ENCODE measurements at regions not wholly inside any gene's neighbourhood (a gene's known extent, or its start where the extent isn't known, plus 50 kb on each side); places are given as distances from the start of the nearest gene placed in this dataset.

- no peak overlapping the region for H3K27ac ChIP-seq (ENCODE audit: insufficient read depth, low read length, poor library complexity, severe bottlenecking)
- no peaks in the 10 kb centered on the region for H3K36me3 ChIP-seq (ENCODE audit: control insufficient read depth, insufficient read depth, low read length)
- DNase-seq (no peak), ATAC-seq (ENCODE audit: low read depth in 2 of 2) (no peak)
- Mint-ChIP-seq H3K36me3 (no peaks in the 10 kb centered on the region), H3K4me1 (no peaks in the 10 kb centered on the region), H3K27ac (no peak overlapping the region), H3K27me3 (no peaks in the 10 kb centered on the region), H3K4me3 (no peak overlapping the region), H3K9me3 (peaks cover 0 to 21% (median 6%) of the 10 kb centered on the region in 7 donors)
- no peak overlapping the region for H3K4me3 ChIP-seq (ENCODE audit: low read depth, low read length)
- H3K27me3 ChIP-seq (ENCODE audit: control insufficient read depth, insufficient read depth, low read length), result no peaks in the 10 kb centered on the region
- no peaks in the 10 kb centered on the region for H3K9me3 ChIP-seq (ENCODE audit: control insufficient read depth in 2 of 2, low read length in 2 of 2)
- H3K4me1 ChIP-seq (ENCODE audit: control insufficient read depth, insufficient read depth, low read length, poor library complexity, severe bottlenecking), result no peaks in the 10 kb centered on the region
Measured at GRCh38 chr20:17023036-17023435, 203.8 kb upstream of the PCSK2 start.

DNA sequence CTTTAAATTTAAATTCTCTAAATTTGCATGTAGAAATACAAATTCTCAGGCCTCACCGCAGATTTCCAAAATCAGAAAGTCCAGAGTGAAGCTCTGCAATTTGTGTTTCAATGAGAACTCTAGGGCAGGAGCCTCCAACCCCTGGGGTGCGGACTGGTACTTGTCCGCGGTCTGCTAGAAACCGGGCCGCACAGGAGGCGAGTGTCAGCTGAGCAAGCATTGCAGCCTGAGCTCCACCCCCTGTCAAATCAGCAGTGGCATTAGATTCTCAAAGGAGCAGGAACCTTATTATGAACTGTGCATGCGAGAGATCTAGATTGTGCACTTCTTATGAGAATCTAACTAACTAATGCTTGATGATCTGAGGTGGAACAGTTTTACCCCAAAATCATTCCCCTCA, 203.0 kb upstream of the PCSK2 start:
- Mint-ChIP-seq H3K36me3 (no peaks in the 10 kb centered on the region), H3K4me1 (no peaks in the 10 kb centered on the region), H3K27ac (no peak overlapping the region), H3K27me3 (no peaks in the 10 kb centered on the region), H3K9me3 (peaks cover 0 to 25% (median 6%) of the 10 kb centered on the region in 7 donors), H3K4me3 (no peak overlapping the region)
- H3K27ac ChIP-seq (ENCODE audit: insufficient read depth, low read length, poor library complexity, severe bottlenecking), result no peak overlapping the region
- H3K36me3 ChIP-seq (ENCODE audit: control insufficient read depth, insufficient read depth, low read length), result no peaks in the 10 kb centered on the region
- no peaks in the 10 kb centered on the region for H3K4me1 ChIP-seq (ENCODE audit: control insufficient read depth, insufficient read depth, low read length, poor library complexity, severe bottlenecking)
- no peak overlapping the region for H3K4me3 ChIP-seq (ENCODE audit: low read depth, low read length)
- ATAC-seq (ENCODE audit: low read depth in 2 of 2) (no peak), DNase-seq (no peak)
- H3K27me3 ChIP-seq (ENCODE audit: control insufficient read depth, insufficient read depth, low read length), result no peaks in the 10 kb centered on the region
- peaks cover 0 to 3% of the 10 kb centered on the region in 2 experiments for H3K9me3 ChIP-seq (ENCODE audit: control insufficient read depth in 2 of 2, low read length in 2 of 2)

DNA sequence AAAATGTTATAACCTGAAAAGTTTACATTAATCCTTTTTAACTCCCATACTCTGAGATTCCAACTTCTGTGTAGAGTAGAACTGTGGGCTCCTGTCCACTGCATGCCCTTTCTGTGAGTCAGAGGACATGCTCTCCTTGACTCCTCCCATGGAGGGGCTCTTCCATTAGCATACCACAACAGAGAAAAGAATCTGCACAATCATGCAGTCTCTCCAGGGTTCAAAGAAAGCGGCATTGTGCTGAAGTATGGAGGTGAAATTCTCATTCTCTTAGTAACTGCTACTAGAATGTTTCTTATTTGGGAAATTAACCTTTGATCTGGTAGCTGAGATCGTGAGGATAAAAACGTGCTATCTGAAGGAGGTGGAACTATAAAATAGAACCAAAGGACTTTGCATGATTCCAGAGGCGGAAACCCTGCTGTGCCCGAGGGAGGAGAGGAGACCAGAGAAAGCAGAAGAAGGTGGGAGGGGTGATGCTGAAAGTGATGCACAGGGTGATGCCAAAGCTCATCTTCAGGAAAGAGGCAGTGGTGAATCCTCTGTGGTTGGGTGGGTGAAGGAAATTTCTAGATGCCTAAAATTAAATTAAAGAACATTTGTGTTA, 202.2 kb upstream of the PCSK2 start:
- Mint-ChIP-seq H3K27me3 (no peaks in the 10 kb centered on the region), H3K36me3 (no peaks in the 10 kb centered on the region), H3K4me1 (no peaks in the 10 kb centered on the region), H3K4me3 (no peak overlapping the region), H3K9me3 (peaks cover 0 to 27% (median 9%) of the 10 kb centered on the region in 7 donors), H3K27ac (no peak overlapping the region)
- Histone ChIP-seq H3K27me3 (ENCODE audit: control insufficient read depth, insufficient read depth, low read length) (no peaks in the 10 kb centered on the region), H3K4me3 (ENCODE audit: low read depth, low read length) (no peak overlapping the region), H3K27ac (ENCODE audit: insufficient read depth, low read length, poor library complexity, severe bottlenecking) (no peak overlapping the region), H3K4me1 (ENCODE audit: control insufficient read depth, insufficient read depth, low read length, poor library complexity, severe bottlenecking) (no peaks in the 10 kb centered on the region), H3K36me3 (ENCODE audit: control insufficient read depth, insufficient read depth, low read length) (no peaks in the 10 kb centered on the region), H3K9me3 (ENCODE audit: control insufficient read depth in 2 of 2, low read length in 2 of 2) (peaks cover 0 to 3% of the 10 kb centered on the region in 2 experiments)
- DNase-seq (no peak), ATAC-seq (ENCODE audit: low read depth in 2 of 2) (no peak)

- H3K4me3 ChIP-seq (ENCODE audit: low read depth, low read length), result no peak overlapping the region
- H3K27me3 Mint-ChIP-seq, result no peaks in the 10 kb centered on the region
- no peaks in the 10 kb centered on the region for H3K27me3 ChIP-seq (ENCODE audit: control insufficient read depth, insufficient read depth, low read length)
- H3K9me3 Mint-ChIP-seq, result peaks cover 0 to 24% (median 7%) of the 10 kb centered on the region in 7 donors
- H3K4me1 ChIP-seq (ENCODE audit: control insufficient read depth, insufficient read depth, low read length, poor library complexity, severe bottlenecking), result no peaks in the 10 kb centered on the region
- H3K9me3 ChIP-seq (ENCODE audit: control insufficient read depth in 2 of 2, low read length in 2 of 2), result peaks cover 0 to 3% of the 10 kb centered on the region in 2 experiments
- ATAC-seq (ENCODE audit: low read depth in 2 of 2) (no peak), DNase-seq (no peak)
- no peak overlapping the region for H3K27ac ChIP-seq (ENCODE audit: insufficient read depth, low read length, poor library complexity, severe bottlenecking)
- H3K27ac Mint-ChIP-seq, result no peak overlapping the region
- H3K4me1 Mint-ChIP-seq, result no peaks in the 10 kb centered on the region
- H3K4me3 Mint-ChIP-seq, result no peak overlapping the region
- no peaks in the 10 kb centered on the region for H3K36me3 ChIP-seq (ENCODE audit: control insufficient read depth, insufficient read depth, low read length)
- no peaks in the 10 kb centered on the region for H3K36me3 Mint-ChIP-seq
Measured at GRCh38 chr20:17026346-17026745, 200.5 kb upstream of the PCSK2 start.

DNA sequence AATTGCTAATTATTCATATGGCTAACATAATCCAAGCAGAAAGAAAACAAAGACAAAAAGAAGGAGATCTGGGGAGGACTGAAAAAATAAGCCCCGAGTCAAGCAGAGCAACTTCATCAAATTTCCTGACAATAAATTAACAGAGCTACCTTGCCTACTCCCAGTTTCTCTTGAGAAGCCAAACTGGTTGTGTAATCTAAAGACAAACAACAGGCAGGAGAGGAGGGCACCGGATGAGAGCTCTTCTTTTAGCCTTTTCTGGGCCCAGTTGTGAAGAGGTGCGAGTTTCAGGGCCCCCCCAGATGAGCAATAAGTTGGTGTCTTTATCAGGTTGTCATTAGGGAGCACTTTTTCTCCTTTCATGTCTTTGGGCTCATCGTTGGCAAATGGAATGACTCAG, 197.1 kb upstream of the PCSK2 start:
- Mint-ChIP-seq H3K36me3 (no peaks in the 10 kb centered on the region), H3K4me3 (no peak overlapping the region), H3K27me3 (no peaks in the 10 kb centered on the region), H3K27ac (no peak overlapping the region), H3K9me3 (peaks cover 0 to 21% (median 8%) of the 10 kb centered on the region in 7 donors), H3K4me1 (no peaks in the 10 kb centered on the region)
- no peak overlapping the region for H3K4me3 ChIP-seq (ENCODE audit: low read depth, low read length)
- H3K27me3 ChIP-seq (ENCODE audit: control insufficient read depth, insufficient read depth, low read length), result no peaks in the 10 kb centered on the region
- ATAC-seq (ENCODE audit: low read depth in 2 of 2), result no peak
- peaks cover 0 to 3% of the 10 kb centered on the region in 2 experiments for H3K9me3 ChIP-seq (ENCODE audit: control insufficient read depth in 2 of 2, low read length in 2 of 2)
- no peak for DNase-seq
- H3K4me1 ChIP-seq (ENCODE audit: control insufficient read depth, insufficient read depth, low read length, poor library complexity, severe bottlenecking), result no peaks in the 10 kb centered on the region
- H3K27ac ChIP-seq (ENCODE audit: insufficient read depth, low read length, poor library complexity, severe bottlenecking), result no peak overlapping the region
- no peaks in the 10 kb centered on the region for H3K36me3 ChIP-seq (ENCODE audit: control insufficient read depth, insufficient read depth, low read length)

- Histone ChIP-seq H3K27me3 (ENCODE audit: control insufficient read depth, insufficient read depth, low read length) (no peaks in the 10 kb centered on the region), H3K27ac (ENCODE audit: insufficient read depth, low read length, poor library complexity, severe bottlenecking) (no peak overlapping the region), H3K36me3 (ENCODE audit: control insufficient read depth, insufficient read depth, low read length) (no peaks in the 10 kb centered on the region), H3K4me1 (ENCODE audit: control insufficient read depth, insufficient read depth, low read length, poor library complexity, severe bottlenecking) (no peaks in the 10 kb centered on the region), H3K4me3 (ENCODE audit: low read depth, low read length) (no peak overlapping the region), H3K9me3 (ENCODE audit: control insufficient read depth in 2 of 2, low read length in 2 of 2) (no peaks in the 10 kb centered on the region)
- peaks cover 0 to 10% (median 4%) of the 10 kb centered on the region in 7 donors for H3K9me3 Mint-ChIP-seq
- H3K4me3 Mint-ChIP-seq, result no peak overlapping the region
- DNase-seq, result no peak
- H3K36me3 Mint-ChIP-seq, result no peaks in the 10 kb centered on the region
- ATAC-seq (ENCODE audit: low read depth in 2 of 2), result no peak
- no peaks in the 10 kb centered on the region for H3K27me3 Mint-ChIP-seq
- H3K27ac Mint-ChIP-seq, result no peak overlapping the region
- no peaks in the 10 kb centered on the region for H3K4me1 Mint-ChIP-seq
Measured at GRCh38 chr20:17036541-17036940, 190.3 kb upstream of the PCSK2 start.

DNA sequence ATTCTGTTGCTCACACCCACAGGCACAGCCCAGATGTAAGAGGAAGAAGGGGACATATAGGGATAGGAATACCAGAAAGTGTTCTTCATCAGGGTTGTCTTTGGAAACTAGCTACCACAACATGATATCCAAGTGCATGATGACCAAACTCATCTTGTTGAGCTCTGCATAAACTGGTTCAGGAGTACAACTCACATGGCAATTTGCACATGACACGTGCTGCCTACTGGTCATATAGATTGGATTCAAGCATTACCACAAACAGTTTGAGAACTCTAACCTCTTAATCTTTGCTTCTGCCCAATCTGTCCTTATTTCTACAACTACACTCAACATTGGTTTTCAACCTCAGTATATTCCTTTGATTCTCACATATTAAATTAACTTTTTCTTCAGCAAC, 184.7 kb upstream of the PCSK2 start:
- ATAC-seq (ENCODE audit: low read depth in 2 of 2) (no peak), DNase-seq (no peak)
- Mint-ChIP-seq H3K27ac (no peak overlapping the region), H3K4me3 (no peak overlapping the region), H3K4me1 (no peaks in the 10 kb centered on the region), H3K27me3 (no peaks in the 10 kb centered on the region), H3K36me3 (no peaks in the 10 kb centered on the region), H3K9me3 (peaks cover 0 to 10% (median 0%) of the 10 kb centered on the region in 7 donors)
- Histone ChIP-seq H3K4me1 (ENCODE audit: control insufficient read depth, insufficient read depth, low read length, poor library complexity, severe bottlenecking) (no peaks in the 10 kb centered on the region), H3K27ac (ENCODE audit: insufficient read depth, low read length, poor library complexity, severe bottlenecking) (no peak overlapping the region), H3K9me3 (ENCODE audit: control insufficient read depth in 2 of 2, low read length in 2 of 2) (no peaks in the 10 kb centered on the region), H3K36me3 (ENCODE audit: control insufficient read depth, insufficient read depth, low read length) (no peaks in the 10 kb centered on the region), H3K4me3 (ENCODE audit: low read depth, low read length) (no peak overlapping the region), H3K27me3 (ENCODE audit: control insufficient read depth, insufficient read depth, low read length) (no peaks in the 10 kb centered on the region)

GRCh38 chr20:17043323-17043722, 183.5 kb upstream of the PCSK2 start:
- Histone ChIP-seq H3K9me3 (ENCODE audit: control insufficient read depth in 2 of 2, low read length in 2 of 2) (no peaks in the 10 kb centered on the region), H3K4me3 (ENCODE audit: low read depth, low read length) (no peak overlapping the region), H3K4me1 (ENCODE audit: control insufficient read depth, insufficient read depth, low read length, poor library complexity, severe bottlenecking) (no peaks in the 10 kb centered on the region), H3K36me3 (ENCODE audit: control insufficient read depth, insufficient read depth, low read length) (no peaks in the 10 kb centered on the region), H3K27ac (ENCODE audit: insufficient read depth, low read length, poor library complexity, severe bottlenecking) (no peak overlapping the region), H3K27me3 (ENCODE audit: control insufficient read depth, insufficient read depth, low read length) (no peaks in the 10 kb centered on the region)
- H3K4me1 Mint-ChIP-seq, result no peaks in the 10 kb centered on the region
- H3K27ac Mint-ChIP-seq, result no peak overlapping the region
- H3K4me3 Mint-ChIP-seq, result no peak overlapping the region
- ATAC-seq (ENCODE audit: low read depth in 2 of 2), result no peak
- H3K9me3 Mint-ChIP-seq, result peaks cover 0 to 6% (median 0%) of the 10 kb centered on the region in 7 donors
- no peaks in the 10 kb centered on the region for H3K36me3 Mint-ChIP-seq
- DNase-seq, result no peak
- H3K27me3 Mint-ChIP-seq, result no peaks in the 10 kb centered on the region
